GM21619 (cell line): ENCODE measurements at regions not wholly inside any gene's neighbourhood (a gene's known extent, or its start where the extent isn't known, plus 50 kb on each side); places are given as distances from the start of the nearest gene placed in this dataset.

Experiments used
- ATAC-seq: cut with Tn5 transposase; IDR thresholded peaks from one replicate; pipeline ENCODE4 v1.9.1; 2021; ENCODE audit not compliant: unreplicated experiment

DNA sequence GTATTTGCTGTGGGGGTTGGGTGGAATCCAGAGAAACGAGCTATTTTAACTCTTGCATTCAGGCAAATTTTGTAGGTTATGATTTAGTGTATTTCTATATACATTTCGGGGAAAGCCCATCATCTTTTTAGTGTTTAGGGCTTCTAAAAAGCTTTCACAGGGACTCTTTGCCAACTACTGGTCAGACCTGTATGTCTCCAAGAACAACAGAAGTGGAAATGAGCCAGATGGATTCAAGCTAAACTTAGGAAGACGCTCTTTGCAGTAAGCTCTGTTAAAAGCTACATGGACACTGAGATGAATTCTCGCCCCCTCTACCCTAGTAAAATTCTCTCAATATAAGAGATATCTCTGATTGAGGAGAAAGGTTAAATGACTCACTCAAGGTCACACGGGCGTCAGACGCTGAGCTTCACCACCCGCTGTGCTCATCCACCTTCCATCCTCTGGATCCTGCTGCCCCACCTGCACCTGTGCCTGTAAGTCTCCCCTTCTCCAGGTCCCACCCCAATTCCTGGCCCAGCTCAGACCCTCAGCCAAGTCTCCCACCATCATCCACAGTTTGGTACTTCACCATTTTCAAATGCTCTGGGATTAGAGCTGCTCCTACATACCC is 85.6 kb downstream of the MARCHF4 start:
- no peak for ATAC-seq

- no peak for ATAC-seq
Measured at GRCh38 chr2:216285701-216286100, 86.6 kb downstream of the MARCHF4 start.

GRCh38 chr2:216284708-216285107 is 87.6 kb downstream of the MARCHF4 start:
- ATAC-seq = no peak

- ATAC-seq = peak; percentile 75
Measured at GRCh38 chr2:216283038-216283900, 89.0 kb downstream of the MARCHF4 start.

GRCh38 chr2:216281876-216282275 is 90.4 kb downstream of the MARCHF4 start:
- ATAC-seq = no peak

DNA sequence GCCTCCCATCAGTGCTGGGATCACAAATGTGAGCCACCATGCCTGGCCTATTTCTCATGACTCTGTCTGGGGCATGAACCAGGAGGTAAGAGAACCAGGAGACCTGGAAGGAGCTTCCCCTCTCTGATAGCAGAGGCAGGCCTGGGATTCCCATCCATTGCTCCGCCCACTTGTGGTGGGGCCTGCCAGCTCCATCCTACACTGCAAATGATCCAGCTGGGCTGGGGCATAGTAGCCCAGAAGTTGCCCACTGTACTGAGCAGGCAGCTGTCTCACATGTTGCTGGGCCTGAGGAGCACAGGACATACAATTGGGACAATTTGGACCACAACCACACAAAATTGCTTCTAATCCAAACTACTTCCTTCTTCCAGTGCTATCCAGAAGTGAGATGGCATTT is 91.0 kb downstream of the MARCHF4 start:
- ATAC-seq = no peak

GRCh38 chr2:216279459-216279858 is 92.8 kb downstream of the MARCHF4 start:
- no peak for ATAC-seq

GRCh38 chr2:216279031-216279430 is 93.3 kb downstream of the MARCHF4 start:
- ATAC-seq = no peak

DNA sequence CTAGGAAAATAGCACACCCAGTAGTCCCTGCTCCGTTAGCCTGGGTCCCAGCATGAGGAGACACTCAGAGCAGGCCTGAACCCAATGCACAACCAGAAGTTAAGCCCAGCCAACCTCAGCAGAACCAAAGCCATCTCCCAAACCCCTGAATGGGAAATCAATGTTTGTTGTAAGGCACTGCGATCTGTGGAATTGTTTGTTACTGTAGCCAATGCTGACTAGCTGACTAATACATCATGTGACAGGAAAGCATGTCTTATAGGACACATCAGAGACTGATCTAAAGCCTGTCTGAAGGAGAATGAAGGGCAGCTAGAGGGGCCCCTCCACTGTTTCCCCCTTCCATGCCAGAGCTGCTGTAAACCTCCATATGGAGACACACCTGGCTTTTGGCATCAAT is 96.4 kb downstream of the MARCHF4 start:
- no peak for ATAC-seq

GRCh38 chr2:216274194-216274840 is 98.0 kb downstream of the MARCHF4 start:
- ATAC-seq = no peak

GRCh38 chr2:216261042-216261537 is 111.2 kb downstream of the MARCHF4 start:
- no peak for ATAC-seq

DNA sequence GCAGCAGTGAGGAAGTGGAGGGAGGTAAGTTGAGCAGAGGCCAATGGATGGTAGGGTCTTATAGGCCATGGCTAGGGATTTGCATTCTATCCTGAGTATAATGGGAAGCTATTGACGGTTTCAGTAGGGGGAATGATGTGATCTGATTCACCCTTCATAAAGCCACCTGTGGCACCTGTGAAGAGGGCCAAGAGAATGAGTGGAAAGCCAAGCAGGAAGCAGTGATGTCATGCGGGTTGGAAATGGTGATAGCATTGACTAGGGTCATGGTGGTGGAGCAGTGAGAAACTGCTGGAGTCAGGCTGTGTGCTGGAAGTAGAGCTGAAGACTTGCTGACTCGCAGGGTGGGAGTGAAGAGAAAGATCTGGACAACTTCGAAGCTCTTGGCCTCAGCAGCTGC is 111.7 kb downstream of the MARCHF4 start:
- no peak for ATAC-seq

DNA sequence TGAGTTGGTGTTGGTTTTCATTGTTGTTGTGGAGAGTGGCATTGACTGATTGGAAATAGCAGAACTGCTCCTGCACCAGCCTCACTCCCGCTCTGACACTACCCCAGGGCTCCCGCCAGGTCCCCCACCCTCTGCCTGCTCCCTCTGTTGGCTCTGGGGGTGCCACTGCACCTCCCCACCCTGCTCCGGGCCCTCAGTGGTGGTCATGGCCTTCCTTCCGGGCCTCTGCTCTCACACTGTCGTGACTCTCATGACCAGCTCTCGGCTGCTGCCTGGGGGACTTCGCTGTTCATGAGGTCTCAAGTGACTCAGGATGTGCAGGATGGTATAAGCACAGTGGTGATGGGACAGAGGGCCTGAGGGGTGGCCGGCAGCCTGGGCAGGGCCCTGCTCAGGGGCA is 113.2 kb downstream of the MARCHF4 start:
- no peak for ATAC-seq

DNA sequence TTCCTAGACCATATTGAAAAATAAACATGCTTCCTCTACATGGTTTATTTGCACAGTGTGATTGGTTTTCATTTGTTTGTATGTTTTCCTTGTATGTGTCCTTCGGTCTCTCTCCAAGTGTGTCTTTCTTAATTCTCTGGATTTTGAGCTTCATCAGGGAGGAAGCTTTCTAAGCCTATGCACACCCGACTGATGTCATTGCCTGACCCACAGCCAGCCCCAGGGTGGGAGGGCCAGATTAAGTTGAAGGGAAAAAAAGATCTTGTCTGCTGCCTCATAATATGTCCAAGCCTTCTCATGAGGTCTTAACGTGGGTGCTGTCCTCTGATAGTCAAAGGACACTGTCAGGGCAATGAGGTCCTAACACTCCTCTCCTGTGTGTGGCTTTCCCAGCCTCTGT is 115.2 kb downstream of the MARCHF4 start:
- no peak for ATAC-seq
